ENCODE measurements at regions not wholly inside any gene's neighbourhood (a gene's known extent, or its start where the extent isn't known, plus 50 kb on each side); places are given as distances from the start of the nearest gene placed in this dataset.

- H4K20me1 ChIP-seq (ENCODE audit: insufficient read depth, low read length), result no peaks in the 10 kb centered on the region
- H2AFZ ChIP-seq (ENCODE audit: low read length), result no peak overlapping the region
- CTCF ChIA-PET (ENCODE audit: unreplicated experiment), result no interaction called here
- H3K36me3 ChIP-seq (ENCODE audit: insufficient read depth, low read length), result no peaks in the 10 kb centered on the region
- no peaks in the 10 kb centered on the region for H3K9me3 ChIP-seq (ENCODE audit: low read length)
- no peak for DNase-seq (ENCODE audit: low spot score)
- intact Hi-C loops (cut with micrococcal nuclease; ENCODE audit: unreplicated experiment), result no loop called here
- H3K4me3 ChIP-seq (ENCODE audit: low read depth, low read length, poor library complexity, severe bottlenecking), result no peak overlapping the region
- H3K79me2 ChIP-seq (ENCODE audit: insufficient read depth, low read depth, low read length), result no peaks in the 10 kb centered on the region
- BruUV-seq (replicated peaks), result no TSS peak
- no peak overlapping the region for H3K27ac ChIP-seq (ENCODE audit: low read depth, low read length, poor library complexity, severe bottlenecking)
- H3K4me2 ChIP-seq (ENCODE audit: low read length), result no peak overlapping the region
- TF ChIP-seq CTCF (conservative IDR thresholded peaks at IDR 0.05; ENCODE audit: low read length) (no peak), EZH2phosphoT487 (IDR thresholded peaks at IDR 0.05; ENCODE audit: borderline replicate concordance, low read depth, low read length) (no peak)
- H3K4me1 ChIP-seq (ENCODE audit: insufficient read depth, low read length, poor library complexity, severe bottlenecking), result no peaks in the 10 kb centered on the region
- POLR2A ChIA-PET, result interaction anchor here (0.5 kb wide), 1 partner anchor 844 kb away, joined by 4 read pairs; no protein-coding TSS in a partner anchor
- no peaks in the 10 kb centered on the region for H3K9me2 ChIP-seq (ENCODE audit: insufficient read depth, low read length)
Observed at GRCh38 chr2:194946826-194947225, 710.2 kb upstream of the SLC39A10 start.

- Histone ChIP-seq H3K9me2 (ENCODE audit: insufficient read depth, low read length) (no peaks in the 10 kb centered on the region), H3K27ac (ENCODE audit: low read depth, low read length, poor library complexity, severe bottlenecking) (no peak overlapping the region), H3K36me3 (ENCODE audit: insufficient read depth, low read length) (no peaks in the 10 kb centered on the region), H3K4me1 (ENCODE audit: insufficient read depth, low read length, poor library complexity, severe bottlenecking) (no peaks in the 10 kb centered on the region), H3K79me2 (ENCODE audit: insufficient read depth, low read depth, low read length) (no peaks in the 10 kb centered on the region), H2AFZ (ENCODE audit: low read length) (no peak overlapping the region), H3K9me3 (ENCODE audit: low read length) (no peaks in the 10 kb centered on the region), H3K4me3 (ENCODE audit: low read depth, low read length, poor library complexity, severe bottlenecking) (no peak overlapping the region), H3K4me2 (ENCODE audit: low read length) (no peak overlapping the region), H4K20me1 (ENCODE audit: insufficient read depth, low read length) (no peaks in the 10 kb centered on the region)
- ChIA-PET POLR2A (no interaction called here), CTCF (ENCODE audit: unreplicated experiment) (no interaction called here)
- TF ChIP-seq EZH2phosphoT487 (IDR thresholded peaks at IDR 0.05; ENCODE audit: borderline replicate concordance, low read depth, low read length) (no peak), CTCF (conservative IDR thresholded peaks at IDR 0.05; ENCODE audit: low read length) (no peak)
- no peak for DNase-seq (ENCODE audit: low spot score)
- intact Hi-C loops (cut with micrococcal nuclease; ENCODE audit: unreplicated experiment), result no loop called here
- no TSS peak for BruUV-seq (replicated peaks)
Observed at GRCh38 chr2:194938066-194938465, 719.0 kb upstream of the SLC39A10 start.

GRCh38 chr2:194927489-194927888 is 729.5 kb upstream of the SLC39A10 start:
- no TSS peak for BruUV-seq (replicated peaks)
- no peak overlapping the region for H3K27ac ChIP-seq (ENCODE audit: low read depth, low read length, poor library complexity, severe bottlenecking)

More at GRCh38 chr2:194927489-194927888, 729.5 kb upstream of the SLC39A10 start:
- H3K4me2 ChIP-seq (ENCODE audit: low read length), result no peak overlapping the region
- ChIA-PET POLR2A (no interaction called here), CTCF (ENCODE audit: unreplicated experiment) (no interaction called here)
- intact Hi-C loops (cut with micrococcal nuclease; ENCODE audit: unreplicated experiment), result no loop called here
- H3K4me1 ChIP-seq (ENCODE audit: insufficient read depth, low read length, poor library complexity, severe bottlenecking), result no peaks in the 10 kb centered on the region
- no peaks in the 10 kb centered on the region for H3K9me3 ChIP-seq (ENCODE audit: low read length)
- H3K36me3 ChIP-seq (ENCODE audit: insufficient read depth, low read length), result no peaks in the 10 kb centered on the region
- H3K9me2 ChIP-seq (ENCODE audit: insufficient read depth, low read length), result no peaks in the 10 kb centered on the region
- no peaks in the 10 kb centered on the region for H4K20me1 ChIP-seq (ENCODE audit: insufficient read depth, low read length)
- no peaks in the 10 kb centered on the region for H3K79me2 ChIP-seq (ENCODE audit: insufficient read depth, low read depth, low read length)
- no peak overlapping the region for H3K4me3 ChIP-seq (ENCODE audit: low read depth, low read length, poor library complexity, severe bottlenecking)
- no peak for DNase-seq (ENCODE audit: low spot score)
- no peak for TF ChIP-seq CTCF (conservative IDR thresholded peaks at IDR 0.05; ENCODE audit: low read length)
- no peak for TF ChIP-seq EZH2phosphoT487 (IDR thresholded peaks at IDR 0.05; ENCODE audit: borderline replicate concordance, low read depth, low read length)
- no peak overlapping the region for H2AFZ ChIP-seq (ENCODE audit: low read length)
